ENCODE measurements at regions not wholly inside any gene's neighbourhood (a gene's known extent, or its start where the extent isn't known, plus 50 kb on each side); places are given as distances from the start of the nearest gene placed in this dataset.
A peak's percentile ranks its signal among the peaks of the same experiment; 100 is the strongest.

DNA sequence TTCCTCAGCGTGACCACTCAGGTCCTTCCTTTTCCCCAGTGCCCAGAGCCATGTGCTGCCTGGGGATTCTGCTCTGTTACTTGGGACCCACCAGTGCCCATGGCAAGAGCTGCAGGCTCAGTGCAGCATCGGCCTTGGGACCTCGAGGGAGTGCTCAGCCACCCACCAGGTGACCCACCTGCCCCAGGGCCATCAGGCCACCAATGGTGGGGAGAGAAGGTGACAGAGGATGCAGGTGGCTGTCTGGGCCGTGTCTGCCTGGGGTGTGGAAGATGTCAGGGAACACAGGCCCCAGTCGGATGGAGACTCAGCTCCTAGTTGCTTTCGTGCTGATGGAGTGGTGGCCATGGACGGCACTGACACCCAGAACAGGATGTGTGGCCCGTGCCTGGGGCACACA is 104.7 kb upstream of the FAM20C start:
- no peak for ATAC-seq
- no peaks in the 10 kb centered on the region for H3K9me3 Mint-ChIP-seq (ENCODE audit: low read depth)
- CTCF ChIA-PET: no interaction called here
- peaks cover 21% of the 10 kb centered on the region for H3K4me1 Mint-ChIP-seq
- H3K4me3 Mint-ChIP-seq: no peak overlapping the region
- no peaks in the 10 kb centered on the region for H3K36me3 Mint-ChIP-seq
- no peak overlapping the region for H3K27ac Mint-ChIP-seq
- DNase-seq: no peak
- H3K27me3 Mint-ChIP-seq: no peaks in the 10 kb centered on the region

GRCh38 chr7:88095-88926 is 104.1 kb upstream of the FAM20C start:
- Mint-ChIP-seq H3K36me3 (no peaks in the 10 kb centered on the region), H3K27ac (no peak overlapping the region), H3K9me3 (ENCODE audit: low read depth) (no peaks in the 10 kb centered on the region), H3K4me3 (no peak overlapping the region), H3K27me3 (no peaks in the 10 kb centered on the region), H3K4me1 (peaks cover 21% of the 10 kb centered on the region)
- DNase-seq: no peak
- ATAC-seq: no peak
- CTCF ChIA-PET: no interaction called here

GRCh38 chr7:88927-89231 is 103.5 kb upstream of the FAM20C start:
- no peaks in the 10 kb centered on the region for H3K36me3 Mint-ChIP-seq
- DNase-seq (no peak), ATAC-seq (no peak)
- H3K4me3 Mint-ChIP-seq: no peak overlapping the region
- H3K27me3 Mint-ChIP-seq: peaks cover under 1% of the 10 kb centered on the region
- peak overlapping the region; percentile 4 for H3K27ac Mint-ChIP-seq
- H3K4me1 Mint-ChIP-seq: peaks cover 21% of the 10 kb centered on the region
- CTCF ChIA-PET: no interaction called here
- no peaks in the 10 kb centered on the region for H3K9me3 Mint-ChIP-seq (ENCODE audit: low read depth)

- peak overlapping the region; percentile 4 for H3K27ac Mint-ChIP-seq
- H3K36me3 Mint-ChIP-seq: no peaks in the 10 kb centered on the region
- H3K27me3 Mint-ChIP-seq: peaks cover 2% of the 10 kb centered on the region
- CTCF ChIA-PET: no interaction called here
- peak; percentile 35 for ATAC-seq
- H3K4me1 Mint-ChIP-seq: peaks cover 21% of the 10 kb centered on the region
- H3K9me3 Mint-ChIP-seq (ENCODE audit: low read depth): no peaks in the 10 kb centered on the region
- H3K4me3 Mint-ChIP-seq: no peak overlapping the region
- peak; percentile 58 for DNase-seq
Measured at GRCh38 chr7:89232-90019, 102.9 kb upstream of the FAM20C start.

- no peaks in the 10 kb centered on the region for H3K36me3 Mint-ChIP-seq
- no peak overlapping the region for H3K4me3 Mint-ChIP-seq
- H3K27ac Mint-ChIP-seq: no peak overlapping the region
- H3K27me3 Mint-ChIP-seq: peaks cover 5% of the 10 kb centered on the region
- H3K9me3 Mint-ChIP-seq (ENCODE audit: low read depth): no peaks in the 10 kb centered on the region
- no peak for ATAC-seq
- no peak for DNase-seq
- H3K4me1 Mint-ChIP-seq: peaks cover 21% of the 10 kb centered on the region
- CTCF ChIA-PET: no interaction called here
Measured at GRCh38 chr7:90111-91063, 102.0 kb upstream of the FAM20C start.

GRCh38 chr7:91396-92175 is 100.8 kb upstream of the FAM20C start:
- ATAC-seq (no peak), DNase-seq (no peak)
- peaks cover 21% of the 10 kb centered on the region for H3K4me1 Mint-ChIP-seq
- no peaks in the 10 kb centered on the region for H3K36me3 Mint-ChIP-seq
- no peak overlapping the region for H3K27ac Mint-ChIP-seq
- H3K4me3 Mint-ChIP-seq: no peak overlapping the region
- no peaks in the 10 kb centered on the region for H3K9me3 Mint-ChIP-seq (ENCODE audit: low read depth)
- CTCF ChIA-PET: no interaction called here
- H3K27me3 Mint-ChIP-seq: peaks cover 7% of the 10 kb centered on the region

- H3K4me1 Mint-ChIP-seq: peaks cover 21% of the 10 kb centered on the region
- H3K27ac Mint-ChIP-seq: no peak overlapping the region
- H3K4me3 Mint-ChIP-seq: no peak overlapping the region
- CTCF ChIA-PET: no interaction called here
- H3K9me3 Mint-ChIP-seq (ENCODE audit: low read depth): no peaks in the 10 kb centered on the region
- no peak for ATAC-seq
- no peaks in the 10 kb centered on the region for H3K36me3 Mint-ChIP-seq
- peaks cover 7% of the 10 kb centered on the region for H3K27me3 Mint-ChIP-seq
- DNase-seq: no peak
Measured at GRCh38 chr7:92231-92674, 100.1 kb upstream of the FAM20C start.

GRCh38 chr7:92888-93672 is 99.3 kb upstream of the FAM20C start:
- CTCF ChIA-PET: no interaction called here
- H3K4me3 Mint-ChIP-seq: no peak overlapping the region
- H3K9me3 Mint-ChIP-seq (ENCODE audit: low read depth): no peaks in the 10 kb centered on the region
- no peaks in the 10 kb centered on the region for H3K36me3 Mint-ChIP-seq
- H3K4me1 Mint-ChIP-seq: peaks cover 21% of the 10 kb centered on the region
- peaks cover 7% of the 10 kb centered on the region for H3K27me3 Mint-ChIP-seq
- H3K27ac Mint-ChIP-seq: no peak overlapping the region
- no peak for ATAC-seq
- no peak for DNase-seq

- no peaks in the 10 kb centered on the region for H3K9me3 Mint-ChIP-seq (ENCODE audit: low read depth)
- H3K27me3 Mint-ChIP-seq: peaks cover 7% of the 10 kb centered on the region
- no peaks in the 10 kb centered on the region for H3K36me3 Mint-ChIP-seq
- H3K4me1 Mint-ChIP-seq: peaks cover 14% of the 10 kb centered on the region
- ATAC-seq (no peak), DNase-seq (no peak)
- no peak overlapping the region for H3K4me3 Mint-ChIP-seq
- H3K27ac Mint-ChIP-seq: no peak overlapping the region
- CTCF ChIA-PET: no interaction called here
Measured at GRCh38 chr7:94251-94801, 98.0 kb upstream of the FAM20C start.

DNA sequence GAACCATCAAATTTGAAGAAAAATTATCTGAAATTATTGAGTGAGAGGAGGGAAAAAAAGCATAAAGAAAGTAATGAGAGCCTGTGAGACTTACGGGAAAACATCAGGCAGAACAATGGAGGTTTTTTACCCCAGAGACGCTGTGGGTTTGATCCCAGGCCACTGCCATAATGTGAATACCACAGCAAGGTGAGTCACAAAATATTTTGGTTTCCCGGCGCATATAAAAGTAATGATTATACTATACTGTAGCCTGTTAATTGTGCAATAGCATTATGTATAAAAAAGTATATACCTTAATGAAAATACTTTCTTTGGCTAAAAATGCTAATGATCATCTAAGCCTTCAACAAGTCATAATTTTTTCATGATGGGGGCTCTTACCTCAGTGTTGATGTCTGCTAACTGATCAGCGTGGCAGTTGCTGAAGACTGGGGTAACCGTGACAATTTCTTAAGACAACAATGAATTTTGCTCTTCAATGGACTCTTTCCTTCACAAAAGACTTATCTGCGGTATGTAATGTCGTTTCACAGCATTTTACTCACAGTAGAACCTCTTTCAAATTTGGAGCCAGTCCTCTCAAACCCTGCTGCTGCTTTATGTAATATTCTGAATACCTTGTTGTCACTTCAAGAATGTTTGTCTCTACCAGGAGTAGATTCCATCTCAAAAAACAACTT is 97.0 kb upstream of the FAM20C start:
- Mint-ChIP-seq H3K27me3 (peaks cover 16% of the 10 kb centered on the region), H3K4me3 (no peak overlapping the region), H3K4me1 (peaks cover 6% of the 10 kb centered on the region), H3K36me3 (no peaks in the 10 kb centered on the region), H3K9me3 (ENCODE audit: low read depth) (no peaks in the 10 kb centered on the region), H3K27ac (no peak overlapping the region)
- ATAC-seq: no peak
- CTCF ChIA-PET: no interaction called here
- DNase-seq: no peak

DNA sequence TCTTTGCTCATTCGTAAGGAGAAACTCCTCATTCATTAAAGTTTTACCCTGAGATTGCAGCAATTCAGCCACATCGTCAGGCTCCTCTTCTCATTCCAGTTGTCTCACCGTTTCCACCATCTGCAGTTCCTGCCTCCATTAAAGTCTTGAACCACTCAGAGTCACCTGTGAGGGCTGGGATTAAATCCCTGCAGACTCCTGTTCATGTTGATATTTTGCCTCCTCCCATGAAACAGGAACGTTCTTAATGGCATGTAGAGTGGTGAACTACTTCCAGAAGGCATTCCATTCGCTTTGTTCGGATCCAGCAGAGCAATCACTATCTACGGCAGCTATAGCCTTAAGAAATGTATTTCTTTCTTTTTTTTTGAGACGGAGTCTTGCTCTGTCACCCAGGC is 96.5 kb upstream of the FAM20C start:
- H3K4me3 Mint-ChIP-seq: no peak overlapping the region
- H3K9me3 Mint-ChIP-seq (ENCODE audit: low read depth): no peaks in the 10 kb centered on the region
- peaks cover under 1% of the 10 kb centered on the region for H3K4me1 Mint-ChIP-seq
- no peaks in the 10 kb centered on the region for H3K36me3 Mint-ChIP-seq
- CTCF ChIA-PET: no interaction called here
- no peak for ATAC-seq
- H3K27ac Mint-ChIP-seq: no peak overlapping the region
- peaks cover 21% of the 10 kb centered on the region for H3K27me3 Mint-ChIP-seq
- DNase-seq: no peak

DNA sequence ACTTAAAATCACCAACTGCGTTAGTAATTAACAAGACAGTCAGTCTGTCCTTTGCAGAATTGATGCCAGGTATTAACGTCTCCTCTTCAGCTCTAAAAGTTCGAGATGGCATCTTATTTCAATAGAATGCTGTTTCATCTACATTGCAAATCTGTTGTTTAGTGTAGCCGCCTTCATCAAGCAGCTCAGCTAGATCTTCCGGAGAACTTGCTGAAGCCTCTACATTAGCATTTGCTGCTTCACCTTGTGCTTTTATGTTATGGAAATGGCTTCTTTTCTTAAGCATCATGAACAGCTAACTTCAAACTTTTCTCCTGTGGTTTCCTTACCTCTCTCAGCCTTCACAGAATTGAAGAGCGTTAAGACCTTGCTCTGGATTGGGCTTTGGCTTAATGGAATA is 95.5 kb upstream of the FAM20C start:
- ATAC-seq (no peak), DNase-seq (no peak)
- Mint-ChIP-seq H3K36me3 (no peaks in the 10 kb centered on the region), H3K27me3 (peaks cover 22% of the 10 kb centered on the region), H3K27ac (no peak overlapping the region), H3K4me3 (no peak overlapping the region), H3K9me3 (ENCODE audit: low read depth) (no peaks in the 10 kb centered on the region), H3K4me1 (peaks cover under 1% of the 10 kb centered on the region)
- CTCF ChIA-PET: no interaction called here

All from activated CD8-positive, alpha-beta memory T cell treated with anti-CD3 and anti-CD28 coated beads, Interleukin-2, amount 10 ng/mL, durations not matched to agents 7 days and 5 days (primary cell).